22Rv1 (cell line): ENCODE measurements at regions not wholly inside any gene's neighbourhood (a gene's known extent, or its start where the extent isn't known, plus 50 kb on each side); places are given as distances from the start of the nearest gene placed in this dataset.

Experiments used
- ZFX ChIP-seq: fragments of 450-650 bp; IDR thresholded peaks from 2 replicates; pipeline ENCODE4 v1.6.1; 2017; ENCODE audit warnings: antibody characterized with exemption, borderline replicate concordance
- TF ChIP-seq, protein P1 (sequence below): fragments of 450-650 bp; IDR thresholded peaks from 2 replicates; pipeline ENCODE4 v1.5.1; 2017; ENCODE audit warnings: mild to moderate bottlenecking

DNA sequence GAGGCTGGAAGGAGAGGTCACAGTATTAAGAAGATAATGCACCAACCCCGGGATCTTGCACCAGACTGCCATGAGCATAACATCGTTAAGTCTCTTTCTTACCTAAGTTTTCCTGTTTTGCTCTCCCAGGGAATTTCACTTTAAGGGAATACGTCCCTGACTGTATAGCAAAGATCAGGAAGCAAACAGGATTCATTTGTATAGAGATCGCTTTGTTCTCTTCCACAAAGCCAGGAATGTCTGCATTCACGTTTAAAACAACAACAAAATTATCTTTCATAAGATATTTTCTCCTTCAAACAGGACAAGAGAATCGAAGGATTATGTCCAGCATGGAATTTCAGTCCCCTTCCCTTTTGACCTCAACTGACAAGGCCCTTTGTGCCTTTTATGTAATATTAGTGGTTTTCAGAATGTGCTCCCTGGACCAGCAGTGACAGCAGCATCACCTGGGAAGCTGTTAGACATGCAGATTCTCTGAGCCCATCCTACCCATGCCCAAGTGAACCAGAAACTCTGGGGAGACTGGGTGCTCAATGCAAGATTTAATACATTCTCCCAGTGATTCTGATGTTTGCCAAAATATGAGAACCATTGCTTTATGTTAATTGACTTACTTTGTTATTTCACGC is 286.3 kb downstream of the FGFR2 start:
- TF ChIP-seq, protein P1, sequence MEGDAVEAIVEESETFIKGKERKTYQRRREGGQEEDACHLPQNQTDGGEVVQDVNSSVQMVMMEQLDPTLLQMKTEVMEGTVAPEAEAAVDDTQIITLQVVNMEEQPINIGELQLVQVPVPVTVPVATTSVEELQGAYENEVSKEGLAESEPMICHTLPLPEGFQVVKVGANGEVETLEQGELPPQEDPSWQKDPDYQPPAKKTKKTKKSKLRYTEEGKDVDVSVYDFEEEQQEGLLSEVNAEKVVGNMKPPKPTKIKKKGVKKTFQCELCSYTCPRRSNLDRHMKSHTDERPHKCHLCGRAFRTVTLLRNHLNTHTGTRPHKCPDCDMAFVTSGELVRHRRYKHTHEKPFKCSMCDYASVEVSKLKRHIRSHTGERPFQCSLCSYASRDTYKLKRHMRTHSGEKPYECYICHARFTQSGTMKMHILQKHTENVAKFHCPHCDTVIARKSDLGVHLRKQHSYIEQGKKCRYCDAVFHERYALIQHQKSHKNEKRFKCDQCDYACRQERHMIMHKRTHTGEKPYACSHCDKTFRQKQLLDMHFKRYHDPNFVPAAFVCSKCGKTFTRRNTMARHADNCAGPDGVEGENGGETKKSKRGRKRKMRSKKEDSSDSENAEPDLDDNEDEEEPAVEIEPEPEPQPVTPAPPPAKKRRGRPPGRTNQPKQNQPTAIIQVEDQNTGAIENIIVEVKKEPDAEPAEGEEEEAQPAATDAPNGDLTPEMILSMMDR, result no peak
- TF ChIP-seq ZFX, result no peak
